Stomach (tissue), 8 donors: ENCODE measurements at regions not wholly inside any gene's neighbourhood (a gene's known extent, or its start where the extent isn't known, plus 50 kb on each side); places are given as distances from the start of the nearest gene placed in this dataset.

Experiments used
- DNase-seq, 2 donors: peaks; one replicate each; pipeline versions ENCODE4 v3.0.0 to v3.0.0-alpha.2; 2013 to 2019
- H3K27ac ChIP-seq, 5 donors: fragments of 200-600 bp in 4 of 5; sonication (generic) in 4 of 5; one replicate each; pipeline ENCODE4 v1.5.1; 2013 to 2019; ENCODE audit warnings: mild to moderate bottlenecking in 1 of 5, moderate library complexity in 1 of 5
- H3K27me3 ChIP-seq, 3 donors: fragments of 200-600 bp; sonication (generic); one replicate each; pipeline ENCODE4 v1.5.1; 2017 to 2019; ENCODE audit warnings: mixed run types in 1 of 3
- H3K36me3 ChIP-seq, 4 donors: fragments of 200-600 bp; sonication (generic); 1 replicate in 3 of 4; 2 replicates in 1 of 4; pipeline ENCODE4 v1.5.1; 2016 to 2019
- H3K4me1 ChIP-seq, 4 donors: fragments of 200-600 bp; sonication (generic); one replicate each; pipeline ENCODE4 v1.5.1; 2016 to 2019
- H3K4me3 ChIP-seq, 4 donors: fragments of 200-600 bp; sonication (generic) in 3 of 4; one replicate each; pipeline ENCODE4 v1.5.1; 2016 to 2019; ENCODE audit warnings: mild to moderate bottlenecking in 1 of 4
- H3K9me3 ChIP-seq, 4 donors: fragments of 200-600 bp; sonication (generic); one replicate each; pipeline ENCODE4 v1.5.1; 2016 to 2019
- CTCF ChIP-seq, 7 experiments: fragments of 450-650 bp in 4 of 7; fragments of 200-600 bp in 3 of 7; sonication (generic) in 3 of 7; IDR thresholded peaks; one replicate each; pipeline ENCODE4 v1.5.1; 2016 to 2019; ENCODE audit warnings: antibody characterized with exemption in 7 of 7, control low read depth in 2 of 7, mild to moderate bottlenecking in 1 of 7
- EP300 ChIP-seq: sonication (generic); formaldehyde crosslinking; IDR thresholded peaks from one replicate; pipeline ENCODE4 v1.6.1; 2017; ENCODE audit warnings: antibody characterized with exemption
- POLR2A ChIP-seq, 4 donors: fragments of 450-650 bp; IDR thresholded peaks; one replicate each; pipeline ENCODE4 v1.6.1; 2016; ENCODE audit warnings: antibody characterized with exemption in 4 of 4, control low read depth in 2 of 4, mild to moderate bottlenecking in 1 of 4, moderate library complexity in 1 of 4
- POLR2AphosphoS5 ChIP-seq, 3 donors: sonication (generic); formaldehyde crosslinking; IDR thresholded peaks; one replicate each; pipeline ENCODE4 v1.6.1; 2016; ENCODE audit warnings: antibody characterized with exemption in 3 of 3
- WGBS, 5 donors: extraction: QIAGEN DNeasy Blood & Tissue Kit in 3 of 5; methylation state at CpG; one replicate each; pipeline versions ENCODE4 v1.1.5 to v1.1.7; 2013 to 2018; 5-methylcytosine and 5-hydroxymethylcytosine counted together
- intact Hi-C: fragments of 100-400 bp; cut with DNase I; formaldehyde crosslinking; loops from one replicate; pipeline ENCODE4 v1.15.1; 2023; ENCODE audit warnings: low total_unique reads
- donor health status: healthy with polysubstance abuse.
- donor health status: Bipolar disorder and iron deficiency.
- donor health status: healthy.

DNA sequence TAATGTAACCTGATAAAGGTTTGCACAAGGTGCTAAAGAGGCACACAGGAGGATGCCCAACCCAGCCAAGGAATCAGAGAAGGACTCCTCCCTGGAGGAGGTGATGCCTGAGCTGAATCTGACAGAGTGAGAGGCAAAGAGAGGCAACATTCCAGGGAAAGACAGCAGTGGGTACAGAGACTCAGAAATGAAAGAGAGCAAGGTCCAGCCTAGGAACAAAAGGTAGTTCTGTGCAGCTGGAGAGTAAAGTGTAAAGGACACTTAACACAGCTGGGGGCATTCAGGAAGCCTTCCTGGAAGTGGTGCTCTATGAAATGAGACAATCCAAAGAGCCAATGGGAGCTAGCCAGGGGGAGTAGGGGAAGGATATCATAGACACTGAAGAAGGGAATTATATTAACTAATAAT, 181.0 kb upstream of the GLI2 start:
- no peak for TF ChIP-seq EP300
- TF ChIP-seq POLR2AphosphoS5 (IDR thresholded peaks at IDR 0.05), result no peak
- TF ChIP-seq POLR2A (IDR thresholded peaks at IDR 0.05), result no peak
- TF ChIP-seq CTCF (IDR thresholded peaks at IDR 0.05), result no peak
- no peak overlapping the region for H3K27ac ChIP-seq
- no peak for DNase-seq
- peaks cover 13 to 40% (median 26%) of the 10 kb centered on the region in 4 donors for H3K4me1 ChIP-seq
- H3K27me3 ChIP-seq, result no peaks in the 10 kb centered on the region
- intact Hi-C loops, result no loop called here
- H3K36me3 ChIP-seq, result no peaks in the 10 kb centered on the region
- H3K4me3 ChIP-seq, result no peak overlapping the region
- H3K9me3 ChIP-seq, result no peaks in the 10 kb centered on the region

GRCh38 chr2:120555092-120555491, 180.6 kb upstream of the GLI2 start:
- peaks cover 13 to 42% (median 26%) of the 10 kb centered on the region in 4 donors for H3K4me1 ChIP-seq
- 77 to 88% (median 82%) methylated on average over 4 of the region's 4 CpGs for WGBS, 5 donors
- intact Hi-C loops, result no loop called here
- H3K36me3 ChIP-seq, result no peaks in the 10 kb centered on the region
- no peak for TF ChIP-seq EP300
- TF ChIP-seq POLR2A (IDR thresholded peaks at IDR 0.05), result no peak
- TF ChIP-seq CTCF (IDR thresholded peaks at IDR 0.05), result no peak
- TF ChIP-seq POLR2AphosphoS5 (IDR thresholded peaks at IDR 0.05), result no peak
- no peaks in the 10 kb centered on the region for H3K9me3 ChIP-seq
- H3K27me3 ChIP-seq, result no peaks in the 10 kb centered on the region
- no peak for DNase-seq
- no peak overlapping the region for H3K4me3 ChIP-seq
- no peak overlapping the region for H3K27ac ChIP-seq

- 30 to 64% (median 38%) methylated on average over 3 of the region's 3 CpGs for WGBS, 5 donors
- no peak for TF ChIP-seq EP300
- no peak for TF ChIP-seq POLR2A (IDR thresholded peaks at IDR 0.05)
- no peak for TF ChIP-seq POLR2AphosphoS5 (IDR thresholded peaks at IDR 0.05)
- TF ChIP-seq CTCF (IDR thresholded peaks at IDR 0.05), result no peak
- no peaks in the 10 kb centered on the region for H3K36me3 ChIP-seq
- no peaks in the 10 kb centered on the region for H3K9me3 ChIP-seq
- H3K4me3 ChIP-seq, result no peak overlapping the region
- intact Hi-C loops, result no loop called here
- peaks cover 10 to 31% (median 16%) of the 10 kb centered on the region in 4 donors for H3K4me1 ChIP-seq
- H3K27ac ChIP-seq, result no peak overlapping the region
- peak in 1 of 2 donors; percentile 51 for DNase-seq
- H3K27me3 ChIP-seq, result no peaks in the 10 kb centered on the region
Observed at GRCh38 chr2:120556911-120557310, 178.8 kb upstream of the GLI2 start.

GRCh38 chr2:120558847-120559246, 176.8 kb upstream of the GLI2 start:
- H3K4me3 ChIP-seq, result no peak overlapping the region
- H3K4me1 ChIP-seq, result peaks cover 0 to 13% (median 2%) of the 10 kb centered on the region in 4 donors
- no peaks in the 10 kb centered on the region for H3K9me3 ChIP-seq
- H3K27ac ChIP-seq, result no peak overlapping the region
- DNase-seq, result no peak
- TF ChIP-seq POLR2AphosphoS5 (IDR thresholded peaks at IDR 0.05) (no peak), POLR2A (IDR thresholded peaks at IDR 0.05) (no peak), EP300 (no peak), CTCF (IDR thresholded peaks at IDR 0.05) (no peak)
- 55 to 85% (median 74%) methylated on average over 1 to 3 of the region's 3 CpGs for WGBS, 5 donors
- no peaks in the 10 kb centered on the region for H3K27me3 ChIP-seq
- intact Hi-C loops, result no loop called here
- no peaks in the 10 kb centered on the region for H3K36me3 ChIP-seq
